Ishikawa (cell line): ENCODE measurements at regions not wholly inside any gene's neighbourhood (a gene's known extent, or its start where the extent isn't known, plus 50 kb on each side); places are given as distances from the start of the nearest gene placed in this dataset.

Experiments
- CEBPB ChIP-seq: IDR thresholded peaks from 2 replicates; pipeline ENCODE4 v1.6.1; 2012
- CREB1 ChIP-seq: IDR thresholded peaks from 2 replicates; pipeline ENCODE4 v1.6.1; 2012; ENCODE audit warnings: low read depth
- EP300 ChIP-seq: IDR thresholded peaks from 2 replicates; pipeline ENCODE4 v1.6.1; 2012; ENCODE audit warnings: borderline replicate concordance
- FOXM1 ChIP-seq: IDR thresholded peaks from 2 replicates; pipeline ENCODE4 v1.6.1; 2012; ENCODE audit warnings: low read depth, borderline replicate concordance
- NFIC ChIP-seq: IDR thresholded peaks from 2 replicates; pipeline ENCODE4 v1.6.1; 2012
- RAD21 ChIP-seq: IDR thresholded peaks from 2 replicates; pipeline ENCODE4 v1.6.1; 2012; ENCODE audit warnings: low read depth
- TAF1 ChIP-seq: IDR thresholded peaks from 2 replicates; pipeline ENCODE4 v1.6.1; 2012; ENCODE audit warnings: low read depth, mild to moderate bottlenecking
- TCF12 ChIP-seq: IDR thresholded peaks from 2 replicates; pipeline ENCODE4 v1.6.1; 2012; ENCODE audit warnings: low read depth
- TEAD4 ChIP-seq: IDR thresholded peaks from 2 replicates; pipeline ENCODE4 v1.6.1; 2012
- YY1 ChIP-seq: IDR thresholded peaks from 2 replicates; pipeline ENCODE4 v1.6.1; 2012; ENCODE audit warnings: low read depth
- TF ChIP-seq, protein P1 (sequence below): IDR thresholded peaks from 2 replicates; pipeline ENCODE4 v1.6.1; 2012
- TF ChIP-seq, protein P2 (sequence below): IDR thresholded peaks from 2 replicates; pipeline ENCODE4 v1.6.1; 2012; ENCODE audit warnings: low read depth, mild to moderate bottlenecking
- TF ChIP-seq, protein P3 (sequence below): IDR thresholded peaks from 2 replicates; pipeline ENCODE4 v1.6.1; 2012

DNA sequence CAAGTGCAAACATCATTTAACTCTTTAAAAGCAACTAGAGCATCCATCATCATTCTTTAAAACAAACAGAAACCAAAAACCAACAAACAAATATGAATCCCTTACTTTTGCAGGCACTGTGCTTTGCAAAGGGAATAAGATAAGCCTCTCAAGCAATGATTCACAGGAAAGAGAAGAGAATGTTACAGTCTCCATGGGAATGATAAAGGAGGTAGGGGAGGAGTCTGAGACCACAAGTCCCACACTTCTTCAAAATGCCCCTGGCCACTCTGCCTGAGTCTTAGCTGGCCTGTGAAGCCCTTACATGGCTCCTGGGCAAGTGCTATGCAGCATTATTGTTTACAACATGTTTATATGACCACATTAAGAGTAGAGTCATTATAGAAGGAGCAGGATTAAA lies 257.7 kb upstream of the MARCKS start:
- TF ChIP-seq, protein P1, sequence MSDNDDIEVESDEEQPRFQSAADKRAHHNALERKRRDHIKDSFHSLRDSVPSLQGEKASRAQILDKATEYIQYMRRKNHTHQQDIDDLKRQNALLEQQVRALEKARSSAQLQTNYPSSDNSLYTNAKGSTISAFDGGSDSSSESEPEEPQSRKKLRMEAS, result no peak
- TF ChIP-seq YY1 (no peak), EP300 (no peak), CEBPB (no peak), TEAD4 (no peak), CREB1 (no peak), TAF1 (no peak), FOXM1 (no peak), TCF12 (no peak), RAD21 (no peak), NFIC (no peak)
- TF ChIP-seq, protein P2, sequence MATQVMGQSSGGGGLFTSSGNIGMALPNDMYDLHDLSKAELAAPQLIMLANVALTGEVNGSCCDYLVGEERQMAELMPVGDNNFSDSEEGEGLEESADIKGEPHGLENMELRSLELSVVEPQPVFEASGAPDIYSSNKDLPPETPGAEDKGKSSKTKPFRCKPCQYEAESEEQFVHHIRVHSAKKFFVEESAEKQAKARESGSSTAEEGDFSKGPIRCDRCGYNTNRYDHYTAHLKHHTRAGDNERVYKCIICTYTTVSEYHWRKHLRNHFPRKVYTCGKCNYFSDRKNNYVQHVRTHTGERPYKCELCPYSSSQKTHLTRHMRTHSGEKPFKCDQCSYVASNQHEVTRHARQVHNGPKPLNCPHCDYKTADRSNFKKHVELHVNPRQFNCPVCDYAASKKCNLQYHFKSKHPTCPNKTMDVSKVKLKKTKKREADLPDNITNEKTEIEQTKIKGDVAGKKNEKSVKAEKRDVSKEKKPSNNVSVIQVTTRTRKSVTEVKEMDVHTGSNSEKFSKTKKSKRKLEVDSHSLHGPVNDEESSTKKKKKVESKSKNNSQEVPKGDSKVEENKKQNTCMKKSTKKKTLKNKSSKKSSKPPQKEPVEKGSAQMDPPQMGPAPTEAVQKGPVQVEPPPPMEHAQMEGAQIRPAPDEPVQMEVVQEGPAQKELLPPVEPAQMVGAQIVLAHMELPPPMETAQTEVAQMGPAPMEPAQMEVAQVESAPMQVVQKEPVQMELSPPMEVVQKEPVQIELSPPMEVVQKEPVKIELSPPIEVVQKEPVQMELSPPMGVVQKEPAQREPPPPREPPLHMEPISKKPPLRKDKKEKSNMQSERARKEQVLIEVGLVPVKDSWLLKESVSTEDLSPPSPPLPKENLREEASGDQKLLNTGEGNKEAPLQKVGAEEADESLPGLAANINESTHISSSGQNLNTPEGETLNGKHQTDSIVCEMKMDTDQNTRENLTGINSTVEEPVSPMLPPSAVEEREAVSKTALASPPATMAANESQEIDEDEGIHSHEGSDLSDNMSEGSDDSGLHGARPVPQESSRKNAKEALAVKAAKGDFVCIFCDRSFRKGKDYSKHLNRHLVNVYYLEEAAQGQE, result no peak
- TF ChIP-seq, protein P3, sequence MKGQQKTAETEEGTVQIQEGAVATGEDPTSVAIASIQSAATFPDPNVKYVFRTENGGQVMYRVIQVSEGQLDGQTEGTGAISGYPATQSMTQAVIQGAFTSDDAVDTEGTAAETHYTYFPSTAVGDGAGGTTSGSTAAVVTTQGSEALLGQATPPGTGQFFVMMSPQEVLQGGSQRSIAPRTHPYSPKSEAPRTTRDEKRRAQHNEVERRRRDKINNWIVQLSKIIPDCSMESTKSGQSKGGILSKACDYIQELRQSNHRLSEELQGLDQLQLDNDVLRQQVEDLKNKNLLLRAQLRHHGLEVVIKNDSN, result no peak
